HFFc6 (cell line): ENCODE measurements at regions not wholly inside any gene's neighbourhood (a gene's known extent, or its start where the extent isn't known, plus 50 kb on each side); places are given as distances from the start of the nearest gene placed in this dataset.

Source experiments
- DNase-seq: peaks from one replicate; pipeline ENCODE4 v3.0.0-alpha.2; 2018
- H3K27ac Mint-ChIP-seq: 2 replicates; pipeline ENCODE4 v1.8.0; 2020; ENCODE audit warnings: mild to moderate bottlenecking, mixed read lengths
- H3K27me3 Mint-ChIP-seq: 2 replicates; pipeline ENCODE4 v1.8.0; 2021; ENCODE audit warnings: mild to moderate bottlenecking, moderate library complexity, mixed read lengths; ENCODE audit not compliant: insufficient read depth
- H3K36me3 Mint-ChIP-seq: 2 replicates; pipeline ENCODE4 v1.8.0; 2021; ENCODE audit warnings: low read depth, mixed read lengths
- H3K4me1 Mint-ChIP-seq: 2 replicates; pipeline ENCODE4 v1.8.0; 2020; ENCODE audit warnings: low read depth, mixed read lengths
- H3K4me3 Mint-ChIP-seq: 2 replicates; pipeline ENCODE4 v1.8.0; 2020; ENCODE audit warnings: mild to moderate bottlenecking, moderate library complexity, mixed read lengths
- H3K9me3 Mint-ChIP-seq: 2 replicates; pipeline ENCODE4 v1.8.0; 2020; ENCODE audit warnings: mild to moderate bottlenecking, mixed read lengths
- CTCF ChIP-seq: fragments of 200-600 bp; sonication (generic); IDR thresholded peaks from 2 replicates; pipeline ENCODE4 v1.5.0; 2021; ENCODE audit warnings: antibody characterized with exemption, mild to moderate bottlenecking

GRCh38 chr2:180644709-180645108 is 335.7 kb upstream of the UBE2E3 start:
- no peak for DNase-seq
- no peak for TF ChIP-seq CTCF
- Mint-ChIP-seq H3K27me3 (no peaks in the 10 kb centered on the region; the same call in 1 of the 2 replicates), H3K36me3 (no peaks in the 10 kb centered on the region), H3K4me3 (no peak overlapping the region), H3K9me3 (no peaks in the 10 kb centered on the region), H3K27ac (no peak overlapping the region), H3K4me1 (0 out of 2 replicates have a peak, but pooled peaks cover 6% of the 10 kb centered on the region)

GRCh38 chr2:180630756-180631155 is 349.6 kb upstream of the UBE2E3 start:
- Mint-ChIP-seq H3K27me3 (no peaks in the 10 kb centered on the region; the same call in none of the 2 replicates), H3K4me1 (peaks cover 56% of the 10 kb centered on the region), H3K27ac (no peak overlapping the region), H3K4me3 (no peak overlapping the region), H3K36me3 (peaks cover 10% of the 10 kb centered on the region), H3K9me3 (no peaks in the 10 kb centered on the region)
- DNase-seq = no peak
- TF ChIP-seq CTCF = no peak

GRCh38 chr2:180625006-180625844 is 355.2 kb upstream of the UBE2E3 start:
- TF ChIP-seq CTCF = no peak
- H3K36me3 Mint-ChIP-seq = peaks cover 17% of the 10 kb centered on the region
- H3K4me1 Mint-ChIP-seq = peaks cover 75% of the 10 kb centered on the region
- H3K27ac Mint-ChIP-seq = peak overlapping the region; percentile 78
- peaks cover 5% of the 10 kb centered on the region; the same call in 1 of the 2 replicates for H3K9me3 Mint-ChIP-seq
- H3K4me3 Mint-ChIP-seq = no peak overlapping the region
- peak; percentile 98 for DNase-seq
- no peaks in the 10 kb centered on the region; the same call in none of the 2 replicates for H3K27me3 Mint-ChIP-seq

GRCh38 chr2:180621941-180622918 is 358.2 kb upstream of the UBE2E3 start:
- Mint-ChIP-seq H3K36me3 (peaks cover 12% of the 10 kb centered on the region), H3K27ac (peak overlapping the region; percentile 81), H3K4me1 (peaks cover 73% of the 10 kb centered on the region), H3K9me3 (peaks cover 5% of the 10 kb centered on the region; the same call in 1 of the 2 replicates), H3K27me3 (no peaks in the 10 kb centered on the region; the same call in 1 of the 2 replicates), H3K4me3 (peak overlapping the region; percentile 24; the same call in 1 of the 2 replicates)
- no peak for TF ChIP-seq CTCF
- DNase-seq = peak; percentile 48

GRCh38 chr2:180621366-180621765 is 359.0 kb upstream of the UBE2E3 start:
- TF ChIP-seq CTCF = no peak
- no peaks in the 10 kb centered on the region; the same call in 1 of the 2 replicates for H3K27me3 Mint-ChIP-seq

More at GRCh38 chr2:180621366-180621765, 359.0 kb upstream of the UBE2E3 start:
- H3K27ac Mint-ChIP-seq = no peak overlapping the region
- peaks cover 64% of the 10 kb centered on the region for H3K4me1 Mint-ChIP-seq
- DNase-seq = no peak
- H3K4me3 Mint-ChIP-seq = no peak overlapping the region
- H3K36me3 Mint-ChIP-seq = peaks cover 16% of the 10 kb centered on the region; the same call in 1 of the 2 replicates
- peaks cover 5% of the 10 kb centered on the region; the same call in 1 of the 2 replicates for H3K9me3 Mint-ChIP-seq
